RWPE2 (cell line): ENCODE measurements at regions not wholly inside any gene's neighbourhood (a gene's known extent, or its start where the extent isn't known, plus 50 kb on each side); places are given as distances from the start of the nearest gene placed in this dataset.

Source experiments
- ATAC-seq: fragments of 200-7000 bp; cut with Tn5 transposase; 3 replicates; pipeline ENCODE4 v1.9.1; 2021; ENCODE audit warnings: low read depth
- DNase-seq: peaks from one replicate; pipeline ENCODE4 v3.0.0-alpha.2; 2020; ENCODE audit warnings: low spot score
- H3K27ac ChIP-seq: fragments of 450-650 bp; 2 replicates; pipeline ENCODE4 v1.5.1; 2017; ENCODE audit warnings: mild to moderate bottlenecking; ENCODE audit not compliant: poor library complexity, severe bottlenecking
- H3K27me3 ChIP-seq: fragments of 250-450 bp; sonication (Bioruptor Pico); 2 replicates; pipeline ENCODE4 v1.5.1; 2021; ENCODE audit warnings: mild to moderate bottlenecking, moderate library complexity; ENCODE audit not compliant: insufficient read depth, poor library complexity, severe bottlenecking
- H3K36me3 ChIP-seq: fragments of 250-450 bp; sonication (Bioruptor Pico); 2 replicates; pipeline ENCODE4 v1.5.1; 2020; ENCODE audit warnings: low read depth, mild to moderate bottlenecking, moderate library complexity
- H3K4me1 ChIP-seq: fragments of 250-450 bp; sonication (Bioruptor Pico); 2 replicates; pipeline ENCODE4 v1.5.1; 2021; ENCODE audit warnings: mild to moderate bottlenecking, moderate library complexity; ENCODE audit not compliant: insufficient read depth, poor library complexity, severe bottlenecking
- H3K4me3 ChIP-seq: fragments of 250-450 bp; sonication (Bioruptor Pico); 2 replicates; pipeline ENCODE4 v1.5.1; 2021; ENCODE audit warnings: mild to moderate bottlenecking, moderate library complexity; ENCODE audit not compliant: severe bottlenecking
- H3K9me3 ChIP-seq: fragments of 250-450 bp; sonication (Bioruptor Pico); 2 replicates; pipeline ENCODE4 v1.5.1; 2021; ENCODE audit warnings: mild to moderate bottlenecking, moderate library complexity; ENCODE audit not compliant: severe bottlenecking
- TF ChIP-seq, protein P1 (sequence below): fragments of 450-650 bp; IDR thresholded peaks from one replicate; pipeline ENCODE4 v1.5.1; 2017; ENCODE audit warnings: mild to moderate bottlenecking, moderate library complexity; ENCODE audit not compliant: poor library complexity, severe bottlenecking

DNA sequence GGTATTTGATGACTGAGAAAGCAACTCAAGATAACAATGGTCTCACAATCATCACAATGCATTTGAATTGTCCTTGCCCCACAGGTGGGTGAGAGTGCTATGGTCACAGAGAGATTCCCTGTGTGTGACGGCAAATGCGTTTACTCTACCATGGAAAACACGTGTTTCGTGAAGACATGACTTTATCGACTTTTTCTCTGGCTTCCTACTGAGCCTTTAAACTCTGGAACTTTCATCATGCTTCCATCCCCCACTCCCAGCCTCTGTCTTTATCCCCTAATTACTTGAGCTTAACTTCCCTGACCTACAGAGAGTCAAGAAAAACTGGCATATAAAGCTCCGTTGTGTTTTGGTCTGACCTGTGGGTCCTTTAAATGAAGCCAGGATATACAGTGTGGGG lies 414.1 kb upstream of the CLINT1 start:
- H3K9me3 ChIP-seq = no peaks in the 10 kb centered on the region
- H3K27me3 ChIP-seq = no peaks in the 10 kb centered on the region
- no peaks in the 10 kb centered on the region for H3K4me1 ChIP-seq
- TF ChIP-seq, protein P1, sequence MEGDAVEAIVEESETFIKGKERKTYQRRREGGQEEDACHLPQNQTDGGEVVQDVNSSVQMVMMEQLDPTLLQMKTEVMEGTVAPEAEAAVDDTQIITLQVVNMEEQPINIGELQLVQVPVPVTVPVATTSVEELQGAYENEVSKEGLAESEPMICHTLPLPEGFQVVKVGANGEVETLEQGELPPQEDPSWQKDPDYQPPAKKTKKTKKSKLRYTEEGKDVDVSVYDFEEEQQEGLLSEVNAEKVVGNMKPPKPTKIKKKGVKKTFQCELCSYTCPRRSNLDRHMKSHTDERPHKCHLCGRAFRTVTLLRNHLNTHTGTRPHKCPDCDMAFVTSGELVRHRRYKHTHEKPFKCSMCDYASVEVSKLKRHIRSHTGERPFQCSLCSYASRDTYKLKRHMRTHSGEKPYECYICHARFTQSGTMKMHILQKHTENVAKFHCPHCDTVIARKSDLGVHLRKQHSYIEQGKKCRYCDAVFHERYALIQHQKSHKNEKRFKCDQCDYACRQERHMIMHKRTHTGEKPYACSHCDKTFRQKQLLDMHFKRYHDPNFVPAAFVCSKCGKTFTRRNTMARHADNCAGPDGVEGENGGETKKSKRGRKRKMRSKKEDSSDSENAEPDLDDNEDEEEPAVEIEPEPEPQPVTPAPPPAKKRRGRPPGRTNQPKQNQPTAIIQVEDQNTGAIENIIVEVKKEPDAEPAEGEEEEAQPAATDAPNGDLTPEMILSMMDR = no peak
- H3K4me3 ChIP-seq = no peak overlapping the region
- DNase-seq (no peak), ATAC-seq (no peak)
- H3K36me3 ChIP-seq = no peaks in the 10 kb centered on the region
- H3K27ac ChIP-seq = no peak overlapping the region

DNA sequence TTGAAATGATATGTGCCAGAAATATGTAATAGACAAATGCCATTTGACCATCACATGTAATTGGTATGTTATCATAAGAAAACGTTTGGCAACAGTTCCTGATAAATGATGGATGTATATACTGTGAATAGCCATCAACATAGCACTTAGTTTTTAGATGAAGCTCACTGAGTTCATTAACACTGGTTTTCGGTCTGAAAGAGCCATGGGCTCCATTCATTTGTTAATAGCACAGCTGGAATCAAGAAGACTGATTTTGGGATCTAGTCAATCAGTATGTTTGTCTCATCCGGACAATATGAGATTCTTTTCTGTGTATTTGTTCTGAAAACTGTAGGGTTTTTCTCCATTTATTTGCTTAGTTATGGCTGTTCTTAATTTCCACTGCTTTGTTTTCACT lies 413.5 kb upstream of the CLINT1 start:
- ATAC-seq (no peak), DNase-seq (no peak)
- Histone ChIP-seq H3K27me3 (no peaks in the 10 kb centered on the region), H3K9me3 (peaks cover 2% of the 10 kb centered on the region), H3K4me3 (no peak overlapping the region), H3K27ac (no peak overlapping the region), H3K4me1 (no peaks in the 10 kb centered on the region), H3K36me3 (no peaks in the 10 kb centered on the region)
- TF ChIP-seq, protein P1 = no peak

DNA sequence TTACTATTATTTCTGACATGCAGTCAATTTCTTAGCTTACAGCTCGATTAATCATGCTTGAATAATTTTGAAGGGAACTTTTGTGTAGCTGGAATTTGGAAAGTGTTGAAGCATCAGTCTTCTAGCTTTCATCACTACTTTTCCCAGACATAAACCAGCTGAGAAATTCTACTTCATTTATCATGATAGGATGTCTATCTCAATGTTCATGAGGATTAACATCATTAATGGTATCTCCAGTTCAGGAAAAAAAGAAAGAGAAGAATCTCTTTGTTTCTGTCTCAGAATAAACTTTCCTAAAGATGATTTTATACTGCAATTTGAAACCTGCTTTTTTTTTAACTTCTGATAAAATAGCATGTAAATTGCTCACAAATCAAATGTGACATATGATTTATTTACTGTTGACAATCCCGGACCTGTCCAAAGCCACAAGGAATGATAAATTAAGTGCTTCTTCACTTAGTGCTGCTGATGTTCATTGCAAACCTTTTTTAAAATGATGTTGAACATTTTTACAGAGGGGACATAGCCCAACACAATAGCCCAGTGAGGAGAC lies 412.1 kb upstream of the CLINT1 start:
- Histone ChIP-seq H3K27ac (no peak overlapping the region), H3K9me3 (peaks cover 2% of the 10 kb centered on the region), H3K4me3 (no peak overlapping the region), H3K27me3 (no peaks in the 10 kb centered on the region), H3K36me3 (no peaks in the 10 kb centered on the region), H3K4me1 (no peaks in the 10 kb centered on the region)
- TF ChIP-seq, protein P1 = no peak
- no peak for DNase-seq
- ATAC-seq = no peak

DNA sequence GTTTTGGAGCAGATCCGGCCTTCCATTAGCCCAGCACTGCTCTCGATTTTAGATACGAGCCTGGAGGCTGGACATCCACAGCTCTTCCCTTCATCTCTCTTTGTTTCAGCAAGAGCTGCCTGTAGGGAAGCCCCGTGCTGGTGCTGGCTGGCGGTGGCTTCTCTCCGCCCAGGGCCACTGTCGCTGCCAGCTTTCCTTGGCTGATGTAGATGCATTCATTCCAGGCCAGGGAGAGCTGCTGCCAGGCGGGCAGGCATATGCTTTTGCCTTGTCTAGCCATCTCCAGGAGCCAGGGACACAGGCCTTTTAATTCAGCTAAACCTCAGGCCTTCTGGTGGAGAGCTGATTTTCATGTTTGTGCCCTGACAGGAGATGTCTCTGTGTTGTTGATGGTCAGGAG lies 409.3 kb upstream of the CLINT1 start:
- no peak for ATAC-seq
- TF ChIP-seq, protein P1 = no peak
- Histone ChIP-seq H3K27me3 (no peaks in the 10 kb centered on the region), H3K27ac (no peak overlapping the region), H3K9me3 (peaks cover 2% of the 10 kb centered on the region), H3K4me3 (no peak overlapping the region), H3K36me3 (no peaks in the 10 kb centered on the region), H3K4me1 (no peaks in the 10 kb centered on the region)
- no peak for DNase-seq

DNA sequence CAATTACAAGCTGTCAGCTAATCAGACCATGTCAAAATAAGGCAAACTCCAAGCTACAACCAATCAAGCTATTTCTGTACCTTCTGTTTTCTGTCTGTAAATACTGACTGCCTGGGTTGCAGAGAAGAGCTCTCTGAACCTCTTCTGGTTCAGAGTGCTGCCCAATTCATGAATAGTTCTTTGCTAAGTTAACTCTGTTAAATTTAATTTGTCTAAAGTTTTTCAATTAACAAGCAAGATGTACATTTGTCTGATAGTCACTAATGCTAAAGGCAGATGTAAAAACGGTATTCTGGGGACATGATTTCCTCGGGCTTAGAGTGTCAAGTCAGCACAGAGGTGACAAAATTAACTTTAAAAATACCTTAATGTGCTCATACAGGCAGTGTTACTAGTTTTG lies 408.3 kb upstream of the CLINT1 start:
- Histone ChIP-seq H3K9me3 (peaks cover 2% of the 10 kb centered on the region), H3K36me3 (no peaks in the 10 kb centered on the region), H3K27ac (no peak overlapping the region)

More for the DNA sequence above, 408.3 kb upstream of the CLINT1 start:
- no peak for DNase-seq
- TF ChIP-seq, protein P1 = no peak
- no peak overlapping the region for H3K4me3 ChIP-seq
- H3K4me1 ChIP-seq = no peaks in the 10 kb centered on the region
- no peak for ATAC-seq
- H3K27me3 ChIP-seq = no peaks in the 10 kb centered on the region
